Activated B cell treated with CpG ODN at 0.5 μM for 24 hours (primary cell): ENCODE measurements at regions not wholly inside any gene's neighbourhood (a gene's known extent, or its start where the extent isn't known, plus 50 kb on each side); places are given as distances from the start of the nearest gene placed in this dataset.

ENCODE experiments used
- ATAC-seq: fragments of 200-7000 bp; cut with Tn5 transposase; one replicate; pipeline ENCODE4 v1.10.0; 2021; ENCODE audit warnings: low read depth, mild to moderate bottlenecking, moderate library complexity
- CTCF ChIA-PET: fragments of 350-600 bp; sonication (Branson Sonifier 250); formaldehyde crosslinking; loops from one replicate; lab custom pipeline; 2021; ENCODE audit warnings: antibody characterized with exemption; lab: Charles Lee
- POLR2A ChIA-PET: fragments of 350-600 bp; sonication (Branson Sonifier 250); formaldehyde crosslinking; loops from one replicate; lab custom pipeline; 2021; ENCODE audit warnings: antibody characterized with exemption; lab: Charles Lee
- DNase-seq: peaks from one replicate; pipeline ENCODE4 v3.0.0; 2022
- H3K27ac Mint-ChIP-seq: one replicate; pipeline ENCODE4 v1.8.0; 2020; ENCODE audit warnings: mixed read lengths
- H3K27me3 Mint-ChIP-seq: one replicate; pipeline ENCODE4 v1.8.0; 2021; ENCODE audit warnings: mixed read lengths
- H3K36me3 Mint-ChIP-seq: one replicate; pipeline ENCODE4 v1.8.0; 2021; ENCODE audit warnings: low read depth, mixed read lengths
- H3K4me1 Mint-ChIP-seq: one replicate; pipeline ENCODE4 v1.8.0; 2021; ENCODE audit warnings: mixed read lengths
- H3K4me3 Mint-ChIP-seq: one replicate; pipeline ENCODE4 v1.8.0; 2020; ENCODE audit warnings: mild to moderate bottlenecking, mixed read lengths
- H3K9me3 Mint-ChIP-seq: one replicate; pipeline ENCODE4 v1.8.0; 2020; ENCODE audit warnings: mixed read lengths
- intact Hi-C: fragments of 100-400 bp; cut with micrococcal nuclease; formaldehyde crosslinking; loops from one replicate; pipeline ENCODE4 v1.15.1; 2024
- TF ChIP-seq, protein P1 (sequence below): fragments of 200-600 bp; IDR thresholded peaks from one replicate; pipeline ENCODE4 v1.8.0; 2022; ENCODE audit warnings: antibody characterized with exemption, mild to moderate bottlenecking

DNA sequence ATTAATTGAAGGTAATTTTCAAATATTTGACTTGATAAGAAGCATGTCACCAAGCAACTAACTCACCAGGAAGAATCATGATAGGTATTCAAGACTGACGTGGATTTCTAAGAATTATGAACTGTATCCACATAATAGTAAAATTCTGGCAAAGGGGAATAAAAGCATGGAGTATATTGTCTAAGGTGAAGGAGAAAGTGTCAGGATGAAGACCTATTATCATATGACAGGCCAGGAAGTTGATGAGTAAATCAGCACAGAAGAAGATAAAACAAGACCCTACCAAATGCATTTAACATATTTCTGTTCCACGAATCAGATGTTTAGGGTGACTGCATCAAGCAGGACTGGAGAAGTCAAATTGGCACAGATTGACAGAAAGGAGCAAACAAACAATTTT is 362.7 kb upstream of the MMS22L start:
- Mint-ChIP-seq H3K9me3 (no peaks in the 10 kb centered on the region), H3K4me3 (no peak overlapping the region), H3K27me3 (peaks cover 2% of the 10 kb centered on the region), H3K27ac (no peak overlapping the region), H3K4me1 (no peaks in the 10 kb centered on the region), H3K36me3 (no peaks in the 10 kb centered on the region)
- TF ChIP-seq, protein P1, sequence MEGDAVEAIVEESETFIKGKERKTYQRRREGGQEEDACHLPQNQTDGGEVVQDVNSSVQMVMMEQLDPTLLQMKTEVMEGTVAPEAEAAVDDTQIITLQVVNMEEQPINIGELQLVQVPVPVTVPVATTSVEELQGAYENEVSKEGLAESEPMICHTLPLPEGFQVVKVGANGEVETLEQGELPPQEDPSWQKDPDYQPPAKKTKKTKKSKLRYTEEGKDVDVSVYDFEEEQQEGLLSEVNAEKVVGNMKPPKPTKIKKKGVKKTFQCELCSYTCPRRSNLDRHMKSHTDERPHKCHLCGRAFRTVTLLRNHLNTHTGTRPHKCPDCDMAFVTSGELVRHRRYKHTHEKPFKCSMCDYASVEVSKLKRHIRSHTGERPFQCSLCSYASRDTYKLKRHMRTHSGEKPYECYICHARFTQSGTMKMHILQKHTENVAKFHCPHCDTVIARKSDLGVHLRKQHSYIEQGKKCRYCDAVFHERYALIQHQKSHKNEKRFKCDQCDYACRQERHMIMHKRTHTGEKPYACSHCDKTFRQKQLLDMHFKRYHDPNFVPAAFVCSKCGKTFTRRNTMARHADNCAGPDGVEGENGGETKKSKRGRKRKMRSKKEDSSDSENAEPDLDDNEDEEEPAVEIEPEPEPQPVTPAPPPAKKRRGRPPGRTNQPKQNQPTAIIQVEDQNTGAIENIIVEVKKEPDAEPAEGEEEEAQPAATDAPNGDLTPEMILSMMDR, result no peak
- CTCF ChIA-PET, result no interaction called here
- ATAC-seq (no peak), DNase-seq (no peak)
- intact Hi-C loops, result no loop called here
- POLR2A ChIA-PET, result no interaction called here

DNA sequence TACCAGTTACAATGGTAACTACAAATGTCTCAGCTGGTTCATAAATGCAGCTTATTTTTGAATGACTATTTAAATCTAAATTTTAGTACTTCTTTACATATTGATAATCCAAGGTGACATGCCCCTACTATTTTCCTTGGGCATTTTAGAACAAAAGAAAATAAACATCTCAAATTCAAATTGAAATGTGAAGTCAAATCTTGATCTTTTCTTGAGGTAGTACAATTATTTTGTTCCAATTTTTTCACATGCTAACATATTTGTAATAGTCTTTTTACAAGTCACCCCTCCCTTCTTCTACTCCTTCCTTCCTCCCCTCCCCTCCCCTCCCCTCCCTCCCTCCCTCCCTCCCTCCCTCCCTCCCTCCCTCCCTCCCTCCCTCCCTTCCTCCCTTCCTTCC is 370.1 kb upstream of the MMS22L start:
- no peaks in the 10 kb centered on the region for H3K36me3 Mint-ChIP-seq
- no peaks in the 10 kb centered on the region for H3K9me3 Mint-ChIP-seq
- DNase-seq, result no peak
- CTCF ChIA-PET, result no interaction called here
- intact Hi-C loops, result no loop called here
- H3K27ac Mint-ChIP-seq, result no peak overlapping the region
- POLR2A ChIA-PET, result no interaction called here
- no peak overlapping the region for H3K4me3 Mint-ChIP-seq
- TF ChIP-seq, protein P1, result no peak
- no peak for ATAC-seq
- H3K4me1 Mint-ChIP-seq, result no peaks in the 10 kb centered on the region
- H3K27me3 Mint-ChIP-seq, result no peaks in the 10 kb centered on the region

DNA sequence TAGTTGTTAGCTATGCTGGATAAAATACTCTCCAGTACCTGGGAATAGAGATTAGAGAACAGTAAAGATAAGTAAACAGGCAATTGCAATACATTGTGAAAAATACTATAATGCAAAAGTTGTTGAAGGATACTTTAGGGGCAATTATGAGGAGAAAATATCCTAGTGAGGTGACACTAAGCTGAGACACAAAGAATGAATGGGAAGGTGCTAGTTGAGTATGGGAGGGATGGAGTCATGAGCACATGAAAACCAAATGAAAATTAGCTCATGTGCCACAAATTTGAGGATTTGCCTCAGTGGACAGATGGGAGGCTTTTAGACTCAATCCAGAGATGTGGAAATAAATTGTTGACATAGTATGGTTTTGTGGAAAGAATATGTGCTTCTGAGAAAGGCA is 370.5 kb upstream of the MMS22L start:
- ATAC-seq (no peak), DNase-seq (no peak)
- no peak overlapping the region for H3K27ac Mint-ChIP-seq
- no peaks in the 10 kb centered on the region for H3K9me3 Mint-ChIP-seq
- no peaks in the 10 kb centered on the region for H3K4me1 Mint-ChIP-seq
- no peak overlapping the region for H3K4me3 Mint-ChIP-seq
- no peaks in the 10 kb centered on the region for H3K36me3 Mint-ChIP-seq
- ChIA-PET CTCF (no interaction called here), POLR2A (no interaction called here)
- H3K27me3 Mint-ChIP-seq, result no peaks in the 10 kb centered on the region
- intact Hi-C loops, result no loop called here
- TF ChIP-seq, protein P1, result no peak

DNA sequence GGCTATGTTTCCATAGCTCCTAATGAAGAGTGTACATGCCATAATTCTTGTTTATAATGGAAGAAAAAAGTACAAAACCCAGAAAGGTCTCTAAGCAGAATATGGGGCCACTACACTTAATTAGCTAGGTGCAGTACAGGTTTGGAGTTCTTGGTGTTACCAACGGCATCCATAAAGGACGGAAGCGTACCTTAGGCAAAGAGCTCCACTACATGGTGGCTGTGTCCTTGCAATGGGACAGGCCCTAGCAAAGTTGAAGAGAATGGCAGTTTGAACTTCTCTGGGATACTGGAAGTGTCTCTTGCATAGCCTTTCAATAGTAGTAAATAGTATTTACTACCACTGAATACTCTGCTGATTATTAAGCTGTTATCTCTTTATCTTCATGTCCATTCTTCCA is 371.7 kb upstream of the MMS22L start:
- ATAC-seq, result no peak
- no peak for DNase-seq
- TF ChIP-seq, protein P1, result no peak
- Mint-ChIP-seq H3K36me3 (no peaks in the 10 kb centered on the region), H3K9me3 (no peaks in the 10 kb centered on the region), H3K27ac (no peak overlapping the region), H3K4me3 (no peak overlapping the region), H3K27me3 (no peaks in the 10 kb centered on the region), H3K4me1 (no peaks in the 10 kb centered on the region)
- CTCF ChIA-PET, result no interaction called here
- POLR2A ChIA-PET, result no interaction called here
- intact Hi-C loops, result no loop called here

DNA sequence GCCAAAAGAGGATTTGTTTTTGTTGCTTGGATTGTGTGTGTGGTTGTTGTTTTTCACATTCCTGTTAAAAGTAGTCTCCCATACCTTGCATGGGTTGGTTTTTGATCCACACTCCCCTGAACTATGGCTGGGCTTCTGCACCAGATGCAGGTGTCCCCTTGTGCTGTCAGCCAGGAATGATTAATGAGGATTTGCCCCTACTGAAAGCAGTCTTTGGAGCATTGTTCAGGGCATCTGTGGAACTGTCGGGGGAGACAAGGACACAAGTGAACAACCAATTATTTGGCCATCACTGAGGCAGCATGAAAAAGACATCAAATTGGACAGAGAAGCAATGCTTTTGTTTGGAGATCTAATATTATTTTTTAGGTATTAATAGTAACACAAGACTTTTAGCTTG is 373.2 kb upstream of the MMS22L start:
- H3K9me3 Mint-ChIP-seq, result no peaks in the 10 kb centered on the region
- H3K4me3 Mint-ChIP-seq, result no peak overlapping the region
- intact Hi-C loops, result no loop called here
- ChIA-PET POLR2A (no interaction called here), CTCF (no interaction called here)
- no peaks in the 10 kb centered on the region for H3K4me1 Mint-ChIP-seq
- no peak for DNase-seq
- H3K27me3 Mint-ChIP-seq, result no peaks in the 10 kb centered on the region
- H3K27ac Mint-ChIP-seq, result no peak overlapping the region
- TF ChIP-seq, protein P1, result no peak
- no peaks in the 10 kb centered on the region for H3K36me3 Mint-ChIP-seq
- ATAC-seq, result no peak
